GM12874 (cell line): ENCODE measurements at regions not wholly inside any gene's neighbourhood (a gene's known extent, or its start where the extent isn't known, plus 50 kb on each side); places are given as distances from the start of the nearest gene placed in this dataset.

Source experiments
- CTCF ChIP-seq: IDR thresholded peaks from 2 replicates; pipeline ENCODE4 v1.5.1; 2011; ENCODE audit warnings: low read depth, mild to moderate bottlenecking, control low read depth, low read length, moderate library complexity; ENCODE audit not compliant: insufficient read depth

- TF ChIP-seq CTCF = no peak
Measured at GRCh38 chr16:48899500-48899899, 289.5 kb upstream of the N4BP1 start.

GRCh38 chr16:48897698-48898205, 287.8 kb upstream of the N4BP1 start:
- no peak for TF ChIP-seq CTCF

- no peak for TF ChIP-seq CTCF
Measured at GRCh38 chr16:48895142-48895541, 285.2 kb upstream of the N4BP1 start.

- no peak for TF ChIP-seq CTCF
Measured at GRCh38 chr16:48892893-48893292, 282.9 kb upstream of the N4BP1 start.

- no peak for TF ChIP-seq CTCF
Measured at GRCh38 chr16:48887646-48888210, 277.7 kb upstream of the N4BP1 start.

- no peak for TF ChIP-seq CTCF
Measured at GRCh38 chr16:48885471-48885870, 275.5 kb upstream of the N4BP1 start.

- no peak for TF ChIP-seq CTCF
Measured at GRCh38 chr16:48881272-48881671, 271.3 kb upstream of the N4BP1 start.
